HuH-7 (cell line): ENCODE measurements at regions not wholly inside any gene's neighbourhood (a gene's known extent, or its start where the extent isn't known, plus 50 kb on each side); places are given as distances from the start of the nearest gene placed in this dataset.

Experiments
- DNase-seq: peaks from one replicate; pipeline ENCODE4 v3.0.0; 2011; ENCODE audit warnings: low spot score

- DNase-seq: no peak
These were observed 541.2 kb upstream of the JARID2 start for GRCh38 chr6:14704383-14705271.

DNA sequence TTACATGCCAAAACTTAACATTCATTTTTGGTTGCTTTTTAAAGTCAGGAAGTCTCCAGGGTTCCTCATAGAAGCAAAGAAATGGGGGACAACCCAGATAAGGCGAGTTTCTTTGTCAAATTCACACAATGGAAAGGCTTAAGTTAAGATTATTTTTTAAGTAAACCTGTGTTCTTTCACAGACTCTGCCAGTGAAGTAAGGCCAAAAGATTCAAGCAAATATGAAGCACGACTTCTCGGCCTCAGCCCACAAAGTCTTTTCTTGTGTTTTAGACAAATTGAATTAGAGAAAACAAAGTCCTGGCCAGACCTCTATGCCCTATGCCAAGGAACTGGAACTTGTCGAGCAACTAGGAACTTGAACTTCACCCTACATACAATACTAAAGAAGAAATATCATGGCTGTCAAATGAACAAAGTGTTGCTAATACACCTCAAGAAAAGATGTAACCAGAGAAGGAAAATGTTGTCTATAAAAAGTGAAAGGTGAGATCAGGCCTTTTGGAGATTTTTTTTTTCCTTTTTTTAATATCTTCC lies 540.0 kb upstream of the JARID2 start:
- no peak for DNase-seq

DNA sequence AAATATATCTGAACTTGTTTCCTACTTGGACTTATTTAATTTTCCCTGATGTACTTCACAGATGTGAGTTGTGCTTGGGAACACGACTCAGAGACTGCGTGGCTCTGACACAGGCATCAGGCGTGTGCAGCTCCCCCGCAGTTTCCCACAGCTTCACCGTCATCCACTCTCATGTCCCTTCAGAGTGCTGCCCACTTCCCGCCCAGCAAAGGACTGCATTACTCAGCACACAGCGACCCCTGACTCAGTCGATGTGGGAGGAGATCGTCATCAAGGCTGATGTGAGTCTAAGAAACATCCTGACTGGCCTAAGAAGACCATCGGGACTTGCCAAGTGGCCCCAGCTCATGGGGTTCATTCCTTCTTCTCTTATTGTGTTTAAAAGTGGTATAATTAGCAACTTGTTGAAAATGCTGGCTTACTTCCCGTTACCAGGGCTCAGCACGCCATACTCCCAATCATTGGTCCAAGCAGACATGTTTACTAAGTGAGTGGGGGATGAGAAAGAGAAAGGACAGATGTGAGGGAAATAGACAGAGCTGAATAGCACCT lies 539.4 kb upstream of the JARID2 start:
- no peak for DNase-seq

GRCh38 chr6:14707276-14707675 lies 538.6 kb upstream of the JARID2 start:
- DNase-seq: no peak

DNA sequence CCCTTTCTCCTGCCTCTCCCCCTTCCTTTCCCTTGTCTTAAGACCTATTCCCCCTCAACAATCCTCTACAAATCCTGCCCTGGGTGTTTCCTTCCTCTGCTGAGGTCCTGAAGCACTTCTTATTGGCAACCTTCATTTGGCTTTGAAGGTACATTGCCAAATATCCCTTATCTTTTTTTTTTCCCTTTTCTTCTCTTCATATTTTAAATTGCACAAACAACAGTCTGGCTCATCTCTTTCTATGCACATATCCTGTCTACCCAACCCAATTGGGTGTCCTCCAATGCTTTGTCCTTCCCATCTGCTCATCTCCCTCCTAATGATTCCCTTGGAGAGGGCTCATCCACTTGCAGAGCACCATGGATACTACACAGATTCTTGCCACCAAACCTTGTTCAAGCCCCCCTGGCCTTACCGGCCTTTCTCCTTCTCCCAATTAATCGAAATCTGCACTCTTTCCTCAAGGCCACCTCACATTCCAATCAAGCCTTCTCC lies 537.9 kb upstream of the JARID2 start:
- DNase-seq: no peak

DNA sequence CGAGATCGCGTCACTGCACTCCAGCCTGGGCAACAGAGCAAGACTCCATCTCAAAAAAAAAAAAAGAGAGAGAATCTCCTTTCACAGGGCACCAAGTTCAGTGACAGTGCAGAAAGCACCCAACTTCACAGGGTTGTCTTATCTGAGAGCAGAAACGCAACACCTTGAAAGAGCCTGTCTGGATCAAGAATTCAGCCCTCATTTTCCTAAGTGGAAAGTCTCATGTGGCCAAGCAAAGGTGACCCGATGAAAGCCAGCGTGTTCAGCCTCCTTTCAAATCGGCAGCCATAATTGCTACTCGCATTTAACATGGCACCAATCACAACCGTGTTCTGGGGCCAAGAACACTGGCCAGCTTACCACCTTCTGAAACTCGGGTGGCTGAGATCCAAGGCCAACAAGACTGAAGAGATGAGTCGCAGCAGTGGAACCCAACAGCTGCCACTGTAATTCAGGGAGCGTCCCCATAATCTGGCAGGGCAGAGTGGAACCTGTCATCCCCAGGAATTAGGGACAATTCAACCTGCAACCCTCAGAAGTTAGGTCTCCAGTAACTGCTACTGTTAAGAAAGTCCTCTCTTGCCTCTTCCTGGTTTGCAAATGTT lies 536.7 kb upstream of the JARID2 start:
- no peak for DNase-seq

DNA sequence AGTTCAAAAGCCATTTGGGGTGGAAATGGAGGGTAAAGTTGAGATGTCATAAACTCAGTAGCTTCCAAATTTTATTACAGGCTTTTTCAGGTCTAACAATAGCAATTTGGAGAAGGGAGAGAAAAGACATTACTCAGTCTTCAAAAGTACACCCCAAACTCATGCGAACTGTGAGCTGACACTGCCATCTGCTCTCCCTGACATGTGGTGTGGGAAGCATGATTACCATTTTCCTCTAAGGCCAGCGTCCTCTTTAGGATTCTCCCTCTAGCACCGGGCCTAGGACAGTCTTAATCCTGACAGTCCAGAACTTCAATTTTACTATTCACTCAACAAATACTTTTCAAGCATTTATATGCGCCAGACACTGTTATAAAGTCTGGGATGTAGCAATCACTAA lies 536.0 kb upstream of the JARID2 start:
- no peak for DNase-seq

- DNase-seq: no peak
These were observed 535.4 kb upstream of the JARID2 start for GRCh38 chr6:14710421-14710820.

DNA sequence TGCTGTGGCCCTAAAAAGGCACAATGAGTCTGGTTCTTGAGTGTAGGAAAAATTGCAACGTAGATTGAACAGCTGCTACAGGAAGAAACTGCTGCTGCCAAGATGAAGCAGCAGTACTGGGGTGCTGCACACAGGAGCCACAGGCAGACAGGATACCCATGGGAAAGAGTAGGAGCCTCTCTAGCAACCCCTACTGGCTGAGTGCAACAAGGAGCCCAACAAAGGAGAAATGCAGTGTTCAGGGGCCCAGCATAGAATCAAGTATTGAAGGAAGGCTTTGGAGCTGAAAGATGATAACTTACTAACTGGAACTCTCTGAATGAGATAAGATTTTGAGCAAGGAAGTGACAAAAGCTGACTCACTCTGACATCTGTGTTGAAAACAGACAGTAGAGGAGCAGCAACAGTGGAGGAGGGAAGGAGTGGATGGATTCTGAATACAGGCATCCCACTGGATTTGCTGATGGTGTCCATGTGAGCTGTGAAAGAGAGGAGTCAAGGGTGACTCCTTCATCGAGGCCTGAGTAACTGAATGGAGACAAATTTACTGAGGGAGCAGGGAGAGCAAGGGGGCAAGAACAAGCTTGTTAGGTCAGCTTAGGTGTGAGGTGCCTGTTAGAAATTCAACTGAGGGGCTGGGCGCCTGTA lies 534.7 kb upstream of the JARID2 start:
- DNase-seq: peak; percentile 17

GRCh38 chr6:14711704-14712379 lies 534.0 kb upstream of the JARID2 start:
- no peak for DNase-seq

DNA sequence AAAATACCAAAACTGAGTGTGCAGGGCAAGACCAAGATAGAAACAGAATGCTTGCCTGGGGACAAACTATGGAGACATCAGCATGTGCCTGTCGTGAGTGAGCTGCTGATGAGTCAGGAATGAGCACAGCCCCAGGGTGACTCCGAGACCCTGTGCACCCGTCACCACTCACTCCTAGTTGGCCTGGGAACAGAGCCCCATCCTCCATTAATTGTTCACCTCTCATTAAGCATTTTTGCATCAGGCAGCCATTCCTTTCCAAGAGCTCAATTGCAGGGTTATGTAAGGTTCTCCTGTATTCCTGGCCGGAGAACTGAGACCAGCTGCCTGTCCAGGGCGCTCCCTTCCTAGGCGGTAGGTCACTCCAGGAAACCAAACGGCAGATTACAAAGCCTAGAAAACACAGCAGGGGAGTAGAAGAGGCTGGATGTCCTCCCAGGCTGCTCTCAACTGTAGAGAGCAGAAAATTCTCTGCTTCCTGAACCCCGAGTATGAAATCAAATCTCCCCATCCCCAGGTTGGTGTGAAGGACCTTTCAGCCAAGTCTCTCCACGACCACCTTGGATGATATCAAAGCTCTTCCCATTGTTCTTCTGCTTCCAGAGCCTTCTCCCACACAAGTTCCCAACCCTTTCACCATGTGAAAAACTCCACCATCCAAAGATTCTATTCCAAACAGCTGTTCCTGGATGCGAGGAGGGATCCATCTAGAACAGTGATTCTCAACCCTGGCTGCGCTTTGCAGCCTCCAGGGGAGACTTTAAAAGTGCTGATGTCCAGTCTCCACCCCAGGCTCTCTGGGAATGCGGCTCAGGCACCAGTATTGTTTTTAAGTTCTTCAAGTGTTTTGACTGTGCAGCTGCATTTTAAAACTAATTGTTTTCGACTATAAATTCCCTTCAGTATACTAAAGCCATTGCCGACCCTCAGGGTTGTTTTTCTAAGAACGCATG lies 532.6 kb upstream of the JARID2 start:
- no peak for DNase-seq

GRCh38 chr6:14713966-14714631 lies 531.8 kb upstream of the JARID2 start:
- DNase-seq: no peak

DNA sequence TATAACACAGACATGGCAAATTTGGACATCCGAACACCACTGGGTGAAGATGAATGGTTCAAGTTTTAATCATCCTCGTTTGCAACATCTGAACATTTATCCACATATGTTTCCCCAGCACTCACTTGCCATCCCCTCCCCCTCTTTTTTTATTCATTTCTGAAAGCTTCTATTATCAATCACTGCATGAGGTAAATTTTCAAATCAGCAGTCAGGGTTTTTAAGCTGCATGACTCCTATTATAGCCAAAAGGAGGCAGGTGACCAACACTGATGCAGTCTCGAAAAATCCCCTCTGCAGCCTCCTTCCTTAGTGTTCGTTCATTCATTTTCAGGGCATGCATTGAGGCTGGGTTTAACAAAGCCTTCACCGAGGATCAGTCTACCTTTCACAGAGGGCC lies 530.8 kb upstream of the JARID2 start:
- DNase-seq: no peak

- no peak for DNase-seq
These were observed 529.2 kb upstream of the JARID2 start for GRCh38 chr6:14716499-14717146.

- DNase-seq: no peak
These were observed 528.6 kb upstream of the JARID2 start for GRCh38 chr6:14717307-14717706.

DNA sequence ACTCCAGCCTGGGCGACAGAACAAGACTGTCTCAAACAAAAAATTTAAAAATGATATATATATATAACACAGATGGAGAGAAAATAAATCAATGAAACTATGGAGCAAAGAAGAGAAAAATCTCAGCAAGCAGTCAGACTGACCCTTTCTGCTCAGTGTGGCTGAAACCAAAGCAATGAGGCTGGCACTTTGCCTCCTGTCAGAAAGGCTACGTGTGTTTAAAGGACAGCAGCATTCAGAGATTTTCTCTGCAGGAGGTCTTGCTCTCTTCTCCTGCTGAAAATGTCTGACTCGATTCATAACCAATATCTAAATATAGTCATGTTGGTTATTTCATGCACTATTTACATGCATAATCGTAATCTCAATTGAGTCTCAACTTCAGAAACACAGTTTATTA lies 527.0 kb upstream of the JARID2 start:
- DNase-seq: no peak

DNA sequence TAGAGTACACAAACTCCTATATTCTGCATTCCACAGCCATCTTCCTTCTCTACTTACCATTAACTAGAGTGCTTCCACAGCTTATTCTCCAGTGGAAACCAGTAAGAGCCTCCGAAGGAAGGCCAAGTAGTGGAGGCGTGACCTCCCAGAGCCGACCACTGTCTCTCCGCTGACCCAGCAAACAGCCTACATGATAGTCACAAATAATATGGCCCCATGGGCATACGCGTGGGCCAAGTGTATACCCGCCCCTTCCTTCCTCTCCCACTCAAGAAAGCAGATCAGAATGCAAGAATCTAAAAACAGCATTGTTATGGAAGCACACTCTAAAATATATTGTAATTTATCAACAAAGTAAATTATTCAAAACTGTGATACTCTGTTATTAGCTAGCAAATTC lies 526.6 kb upstream of the JARID2 start:
- DNase-seq: no peak

GRCh38 chr6:14720411-14721102 lies 525.3 kb upstream of the JARID2 start:
- peak; percentile 6 for DNase-seq
